HL-60 (cell line): ENCODE measurements at regions not wholly inside any gene's neighbourhood (a gene's known extent, or its start where the extent isn't known, plus 50 kb on each side); places are given as distances from the start of the nearest gene placed in this dataset.

Source experiments
- POLR2AphosphoS5 ChIP-seq: IDR thresholded peaks from 2 replicates; pipeline ENCODE4 v1.6.1; 2012; ENCODE audit warnings: low read depth
- REST ChIP-seq: IDR thresholded peaks from 2 replicates; pipeline ENCODE4 v1.6.1; 2012; ENCODE audit warnings: low read depth; ENCODE audit not compliant: insufficient replicate concordance
- SPI1 ChIP-seq: IDR thresholded peaks from 2 replicates; pipeline ENCODE4 v1.6.1; 2012; ENCODE audit warnings: low read depth, mild to moderate bottlenecking, borderline replicate concordance
- TF ChIP-seq, protein P1 (sequence below): IDR thresholded peaks from one replicate; pipeline ENCODE4 v1.5.1; 2011; ENCODE audit warnings: low read length, control low read depth, inconsistent platforms; ENCODE audit not compliant: insufficient read depth

GRCh38 chr2:76469066-76469465, 758.4 kb upstream of the GCFC2 start:
- TF ChIP-seq, protein P1, sequence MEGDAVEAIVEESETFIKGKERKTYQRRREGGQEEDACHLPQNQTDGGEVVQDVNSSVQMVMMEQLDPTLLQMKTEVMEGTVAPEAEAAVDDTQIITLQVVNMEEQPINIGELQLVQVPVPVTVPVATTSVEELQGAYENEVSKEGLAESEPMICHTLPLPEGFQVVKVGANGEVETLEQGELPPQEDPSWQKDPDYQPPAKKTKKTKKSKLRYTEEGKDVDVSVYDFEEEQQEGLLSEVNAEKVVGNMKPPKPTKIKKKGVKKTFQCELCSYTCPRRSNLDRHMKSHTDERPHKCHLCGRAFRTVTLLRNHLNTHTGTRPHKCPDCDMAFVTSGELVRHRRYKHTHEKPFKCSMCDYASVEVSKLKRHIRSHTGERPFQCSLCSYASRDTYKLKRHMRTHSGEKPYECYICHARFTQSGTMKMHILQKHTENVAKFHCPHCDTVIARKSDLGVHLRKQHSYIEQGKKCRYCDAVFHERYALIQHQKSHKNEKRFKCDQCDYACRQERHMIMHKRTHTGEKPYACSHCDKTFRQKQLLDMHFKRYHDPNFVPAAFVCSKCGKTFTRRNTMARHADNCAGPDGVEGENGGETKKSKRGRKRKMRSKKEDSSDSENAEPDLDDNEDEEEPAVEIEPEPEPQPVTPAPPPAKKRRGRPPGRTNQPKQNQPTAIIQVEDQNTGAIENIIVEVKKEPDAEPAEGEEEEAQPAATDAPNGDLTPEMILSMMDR: no peak
- no peak for TF ChIP-seq POLR2AphosphoS5
- no peak for TF ChIP-seq SPI1
- TF ChIP-seq REST: no peak
